GDM1 (cell line): ENCODE measurements at regions not wholly inside any gene's neighbourhood (a gene's known extent, or its start where the extent isn't known, plus 50 kb on each side); places are given as distances from the start of the nearest gene placed in this dataset.

Source experiments
- DNase-seq: peaks from one replicate; lab custom pipeline; 2025; lab: John Stamatoyannopoulos, UW

- no peak for DNase-seq
Measured at GRCh38 chr16:65308506-65308905, 186.6 kb upstream of the CDH11 start.

- DNase-seq, result no peak
Measured at GRCh38 chr16:65307286-65307685, 185.4 kb upstream of the CDH11 start.

- no peak for DNase-seq
Measured at GRCh38 chr16:65306722-65307121, 184.9 kb upstream of the CDH11 start.

GRCh38 chr16:65306300-65306699 lies 184.4 kb upstream of the CDH11 start:
- DNase-seq, result no peak

- DNase-seq, result no peak
Measured at GRCh38 chr16:65305266-65305959, 183.6 kb upstream of the CDH11 start.

- DNase-seq, result no peak
Measured at GRCh38 chr16:65301029-65301428, 179.2 kb upstream of the CDH11 start.

- no peak for DNase-seq
Measured at GRCh38 chr16:65297453-65297852, 175.6 kb upstream of the CDH11 start.

GRCh38 chr16:65295527-65295926 lies 173.7 kb upstream of the CDH11 start:
- no peak for DNase-seq

GRCh38 chr16:65294708-65295107 lies 172.8 kb upstream of the CDH11 start:
- no peak for DNase-seq

- DNase-seq, result no peak
Measured at GRCh38 chr16:65294165-65294564, 172.3 kb upstream of the CDH11 start.

GRCh38 chr16:65289022-65289421 lies 167.2 kb upstream of the CDH11 start:
- DNase-seq, result no peak

GRCh38 chr16:65287307-65287706 lies 165.4 kb upstream of the CDH11 start:
- no peak for DNase-seq

GRCh38 chr16:65285128-65286048 lies 163.5 kb upstream of the CDH11 start:
- DNase-seq, result no peak

GRCh38 chr16:65284626-65285025 lies 162.8 kb upstream of the CDH11 start:
- no peak for DNase-seq

GRCh38 chr16:65283181-65283651 lies 161.4 kb upstream of the CDH11 start:
- DNase-seq, result no peak

- DNase-seq, result no peak
Measured at GRCh38 chr16:65281586-65281985, 159.7 kb upstream of the CDH11 start.

- no peak for DNase-seq
Measured at GRCh38 chr16:65280845-65281512, 159.1 kb upstream of the CDH11 start.

GRCh38 chr16:65279576-65279975 lies 157.7 kb upstream of the CDH11 start:
- DNase-seq, result no peak

GRCh38 chr16:65278874-65279273 lies 157.0 kb upstream of the CDH11 start:
- DNase-seq, result no peak

- DNase-seq, result no peak
Measured at GRCh38 chr16:65274566-65274965, 152.7 kb upstream of the CDH11 start.

GRCh38 chr16:65272699-65273414 lies 151.0 kb upstream of the CDH11 start:
- DNase-seq, result no peak

- DNase-seq, result no peak
Measured at GRCh38 chr16:65271996-65272395, 150.1 kb upstream of the CDH11 start.
